H7 (cell line): ENCODE measurements at regions not wholly inside any gene's neighbourhood (a gene's known extent, or its start where the extent isn't known, plus 50 kb on each side); places are given as distances from the start of the nearest gene placed in this dataset.

ENCODE experiments used
- DNase-seq: peaks from one replicate; pipeline ENCODE4 v3.0.0; 2012
- H3K27me3 ChIP-seq: 2 replicates; pipeline ENCODE4 v1.6.0; 2011; ENCODE audit warnings: mild to moderate bottlenecking, low read length; ENCODE audit not compliant: control insufficient read depth, insufficient read depth
- H3K36me3 ChIP-seq: replicated peaks from 2 replicates; pipeline ENCODE4 v1.5.1; 2011; ENCODE audit warnings: low read length; ENCODE audit not compliant: control insufficient read depth, insufficient read depth
- H3K4me3 ChIP-seq: 2 replicates; pipeline ENCODE4 v1.5.1; 2011; ENCODE audit warnings: low read depth, mild to moderate bottlenecking, control low read depth, low read length, moderate library complexity; ENCODE audit not compliant: insufficient read depth

DNA sequence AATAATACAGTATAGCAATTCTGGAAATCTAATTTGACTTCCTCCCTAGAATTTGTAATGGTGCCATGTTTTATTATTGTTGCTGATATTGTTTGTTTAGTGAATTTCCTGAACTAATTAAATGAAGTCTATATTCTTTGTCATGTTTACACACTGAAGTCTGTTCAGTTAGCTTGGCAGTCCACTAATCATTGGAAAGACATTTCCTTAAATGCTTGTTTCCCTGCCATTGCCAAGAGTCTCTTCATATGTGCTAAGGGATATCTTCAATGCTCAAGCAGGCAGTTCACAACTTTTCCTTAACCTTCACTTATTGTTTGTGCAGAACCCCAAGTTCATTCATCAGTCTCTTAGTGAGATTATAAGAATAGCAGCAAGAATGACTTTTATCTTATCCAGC lies 755.3 kb downstream of the INHBA start:
- no peaks in the 10 kb centered on the region for H3K36me3 ChIP-seq
- no peak for DNase-seq
- H3K4me3 ChIP-seq, result no peak overlapping the region
- H3K27me3 ChIP-seq, result no peaks in the 10 kb centered on the region

- Histone ChIP-seq H3K27me3 (no peaks in the 10 kb centered on the region), H3K36me3 (no peaks in the 10 kb centered on the region), H3K4me3 (no peak overlapping the region)
- DNase-seq, result no peak
Measured at GRCh38 chr7:40946549-40946948, 756.3 kb downstream of the INHBA start.

GRCh38 chr7:40945788-40946187 lies 757.1 kb downstream of the INHBA start:
- no peak for DNase-seq
- no peak overlapping the region for H3K4me3 ChIP-seq
- H3K27me3 ChIP-seq, result no peaks in the 10 kb centered on the region
- H3K36me3 ChIP-seq, result no peaks in the 10 kb centered on the region

- Histone ChIP-seq H3K27me3 (no peaks in the 10 kb centered on the region), H3K36me3 (no peaks in the 10 kb centered on the region), H3K4me3 (no peak overlapping the region)
- no peak for DNase-seq
Measured at GRCh38 chr7:40944981-40945585, 757.8 kb downstream of the INHBA start.

DNA sequence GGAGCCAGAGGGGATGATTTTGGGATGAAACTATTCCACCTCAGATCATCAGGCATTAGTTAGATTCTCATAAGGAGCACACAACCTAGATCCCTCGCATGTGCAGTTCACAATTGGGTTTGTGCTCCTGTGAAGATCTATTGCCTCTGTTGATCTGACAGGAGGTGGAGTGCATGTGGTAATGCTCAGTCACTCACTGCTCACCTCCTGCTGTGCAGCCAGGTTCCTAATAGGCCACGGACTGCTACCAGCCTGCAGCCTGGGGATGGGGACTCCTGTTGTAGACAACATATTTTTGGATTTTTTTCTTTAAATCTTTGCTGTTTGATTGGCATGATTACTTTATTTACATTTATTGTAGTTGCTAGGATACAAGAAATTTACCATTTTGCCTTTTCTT lies 765.0 kb downstream of the INHBA start:
- no peak overlapping the region for H3K4me3 ChIP-seq
- DNase-seq, result peak; percentile 6
- H3K27me3 ChIP-seq, result no peaks in the 10 kb centered on the region
- no peaks in the 10 kb centered on the region for H3K36me3 ChIP-seq

DNA sequence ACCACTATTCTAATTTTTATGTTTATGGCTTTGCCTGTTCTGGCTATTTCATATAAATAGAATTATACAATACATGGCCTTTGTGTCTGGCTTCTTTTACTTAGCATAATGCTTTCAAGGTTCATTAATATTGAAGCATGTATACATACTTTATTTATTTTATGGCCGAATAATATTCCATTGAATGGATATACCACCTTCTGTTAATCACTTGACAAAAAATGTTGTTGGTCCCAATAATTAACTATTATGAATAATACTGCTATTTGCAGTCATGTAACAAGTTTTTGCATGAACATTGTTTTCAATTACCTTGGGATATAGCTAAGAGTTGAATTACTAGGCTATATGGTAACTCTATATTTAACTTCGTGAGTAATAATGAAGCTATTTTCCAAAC lies 767.5 kb downstream of the INHBA start:
- Histone ChIP-seq H3K27me3 (no peaks in the 10 kb centered on the region), H3K4me3 (no peak overlapping the region), H3K36me3 (no peaks in the 10 kb centered on the region)
- no peak for DNase-seq

DNA sequence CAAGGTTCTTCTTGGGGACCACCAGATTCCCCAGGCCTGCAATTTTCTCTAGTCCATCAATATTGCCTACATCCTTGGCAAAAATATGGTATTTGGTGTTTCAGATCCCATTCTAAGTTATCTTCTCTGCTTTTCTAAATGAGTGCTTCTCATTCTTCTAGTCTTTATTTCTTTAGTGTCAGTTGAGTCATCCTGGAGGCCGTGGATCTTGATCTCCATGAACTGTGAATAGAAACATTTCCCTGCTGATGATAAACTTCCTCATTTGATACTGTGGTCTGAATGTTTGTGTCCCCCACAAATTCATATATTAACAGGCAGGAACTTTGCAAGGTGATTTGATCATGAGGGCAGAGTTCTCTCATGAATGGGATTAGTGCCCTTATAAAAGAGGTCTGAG lies 779.3 kb downstream of the INHBA start:
- H3K27me3 ChIP-seq, result no peaks in the 10 kb centered on the region
- no peak for DNase-seq
- H3K4me3 ChIP-seq, result no peak overlapping the region
- H3K36me3 ChIP-seq, result no peaks in the 10 kb centered on the region

DNA sequence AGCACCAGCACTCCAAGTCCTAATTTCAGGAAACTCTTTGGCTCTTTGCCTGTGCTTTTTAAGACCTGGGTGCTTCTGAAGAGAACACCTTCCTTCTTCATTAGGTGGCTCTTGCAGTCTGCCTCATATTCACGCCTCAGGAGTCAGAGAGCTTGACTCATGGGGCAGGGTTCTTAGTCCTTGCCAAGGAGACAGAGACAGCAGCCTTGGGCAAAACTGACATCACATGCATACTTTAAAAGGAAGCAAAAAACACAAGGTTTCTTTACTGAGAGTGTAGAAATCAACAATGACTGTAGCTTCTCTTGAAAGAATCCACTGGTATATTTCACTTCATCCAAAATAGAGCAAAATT lies 780.6 kb downstream of the INHBA start:
- DNase-seq, result no peak
- Histone ChIP-seq H3K27me3 (no peaks in the 10 kb centered on the region), H3K36me3 (no peaks in the 10 kb centered on the region), H3K4me3 (no peak overlapping the region)

DNA sequence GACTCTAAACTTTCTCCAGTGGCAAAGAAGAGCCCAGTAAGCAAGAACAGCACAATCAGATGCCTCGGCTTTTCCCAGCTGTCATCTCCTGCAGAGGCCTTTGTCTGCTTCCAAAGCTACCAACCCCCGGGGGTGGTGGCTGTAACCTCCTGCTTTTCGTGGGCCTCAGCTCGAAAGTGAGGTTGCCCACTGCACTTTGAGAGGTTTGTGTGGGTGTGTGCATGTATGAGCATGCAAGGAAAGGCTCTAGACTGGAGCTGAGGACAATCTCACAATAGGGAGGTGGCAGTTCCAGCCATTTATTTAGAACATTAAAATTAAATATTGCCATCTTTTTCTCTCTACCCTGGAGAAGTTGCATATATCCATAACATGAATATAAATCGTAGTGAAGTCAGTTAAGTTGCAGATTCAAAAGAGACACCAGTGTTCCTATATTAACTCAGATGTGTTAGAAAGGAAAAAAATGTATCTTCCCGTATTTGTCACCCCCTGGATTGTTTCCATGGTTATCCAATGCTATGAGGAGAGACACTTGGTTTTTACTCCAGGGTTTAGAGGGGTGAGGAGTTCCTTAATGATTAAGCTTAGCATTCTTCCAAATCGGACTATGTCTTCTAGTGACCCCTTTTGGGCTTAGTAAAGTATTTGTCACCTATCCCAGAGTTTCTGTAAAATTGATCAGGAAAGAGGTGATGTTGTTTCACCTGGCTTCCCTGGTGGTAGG lies 781.1 kb downstream of the INHBA start:
- H3K27me3 ChIP-seq, result no peaks in the 10 kb centered on the region
- no peak for DNase-seq
- H3K36me3 ChIP-seq, result no peaks in the 10 kb centered on the region
- H3K4me3 ChIP-seq, result no peak overlapping the region

DNA sequence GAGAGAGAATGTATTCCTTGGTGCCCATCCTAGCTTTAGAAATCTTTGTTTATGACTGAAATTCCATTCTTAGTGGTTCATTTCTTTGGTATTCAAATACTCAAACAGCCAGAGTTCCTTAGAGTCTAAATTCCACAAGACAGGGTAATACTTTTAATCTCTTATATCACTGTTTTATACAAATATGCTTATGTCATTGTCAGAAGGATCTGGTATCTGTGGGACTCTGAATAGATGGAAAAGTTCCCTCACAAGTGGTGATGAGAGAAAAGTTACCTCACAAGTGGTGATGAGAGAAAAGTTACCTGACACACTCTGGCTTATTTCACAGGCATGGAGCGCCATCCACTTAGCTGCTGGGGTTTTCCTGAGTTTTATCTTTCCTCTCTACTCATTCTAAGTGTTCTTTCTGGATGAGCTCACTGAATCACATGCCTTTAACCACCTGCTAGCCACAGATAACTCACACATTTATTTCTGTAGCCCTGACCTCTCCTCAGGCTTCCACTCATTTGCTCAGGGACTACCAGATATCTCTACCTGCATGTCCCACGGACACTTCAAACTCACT lies 784.0 kb downstream of the SUGCT start:
- Histone ChIP-seq H3K4me3 (no peak overlapping the region), H3K36me3 (no peaks in the 10 kb centered on the region), H3K27me3 (no peaks in the 10 kb centered on the region)
- no peak for DNase-seq

GRCh38 chr7:40916813-40917212 lies 782.0 kb downstream of the SUGCT start:
- DNase-seq, result no peak
- Histone ChIP-seq H3K27me3 (no peaks in the 10 kb centered on the region), H3K4me3 (no peak overlapping the region), H3K36me3 (no peaks in the 10 kb centered on the region)

DNA sequence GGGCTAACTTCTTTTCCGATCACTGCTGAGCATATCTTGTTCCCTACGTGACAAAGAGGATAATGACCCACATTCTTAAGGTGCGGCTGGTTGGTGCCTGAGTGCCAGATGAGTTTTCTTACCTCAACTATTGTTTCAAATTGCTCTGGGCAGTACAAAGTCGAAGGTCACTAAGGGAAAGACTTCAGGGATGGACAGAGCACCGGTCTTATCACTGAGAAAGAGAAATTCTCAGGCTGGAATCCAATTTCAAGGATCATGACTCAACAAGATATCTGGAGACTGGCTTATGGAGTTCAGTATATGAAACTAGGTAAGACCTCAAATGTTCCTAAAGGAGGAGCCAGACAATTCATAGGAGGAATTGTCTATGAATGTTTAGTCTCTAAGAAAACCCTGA lies 780.3 kb downstream of the SUGCT start:
- no peaks in the 10 kb centered on the region for H3K27me3 ChIP-seq
- H3K36me3 ChIP-seq, result no peaks in the 10 kb centered on the region
- no peak for DNase-seq
- H3K4me3 ChIP-seq, result no peak overlapping the region
